ENCODE measurements at regions not wholly inside any gene's neighbourhood (a gene's known extent, or its start where the extent isn't known, plus 50 kb on each side); places are given as distances from the start of the nearest gene placed in this dataset.

GRCh38 chr14:98103705-98104104 is 1168.3 kb downstream of the BCL11B start:
- TF ChIP-seq CTCF (IDR thresholded peaks at IDR 0.05; ENCODE audit: insufficient read depth, low read length), result no peak
- TF ChIP-seq SPI1 (IDR thresholded peaks at IDR 0.05; ENCODE audit: borderline replicate concordance, low read depth), result no peak
- TF ChIP-seq GABPA (IDR thresholded peaks at IDR 0.05; ENCODE audit: low read depth), result no peak

GRCh38 chr14:98109326-98109725 is 1162.7 kb downstream of the BCL11B start:
- no peak for DNase-seq (ENCODE audit: low read depth in 1 of 2, low spot score in 1 of 2)
- no peak overlapping the region for H3K4me3 ChIP-seq (replicated peaks; ENCODE audit: insufficient read depth, low read length)
- H3K27me3 ChIP-seq (ENCODE audit: insufficient read depth, poor library complexity, severe bottlenecking), result no peaks in the 10 kb centered on the region
- no peak for TF ChIP-seq POLR2AphosphoS5 (IDR thresholded peaks at IDR 0.05; ENCODE audit: low read depth)
- TF ChIP-seq SPI1 (IDR thresholded peaks at IDR 0.05; ENCODE audit: borderline replicate concordance, low read depth), result no peak
- TF ChIP-seq CTCF (IDR thresholded peaks at IDR 0.05; ENCODE audit: insufficient read depth, low read length), result no peak
- no peak for TF ChIP-seq REST (IDR thresholded peaks at IDR 0.05; ENCODE audit: insufficient replicate concordance, low read depth)
- no peak for TF ChIP-seq GABPA (IDR thresholded peaks at IDR 0.05; ENCODE audit: low read depth)
- H3K27ac ChIP-seq (replicated peaks), result no peak overlapping the region

More at GRCh38 chr14:98103705-98104104, 1168.3 kb downstream of the BCL11B start:
- no peak overlapping the region for H3K27ac ChIP-seq (replicated peaks)
- H3K27me3 ChIP-seq (ENCODE audit: insufficient read depth, poor library complexity, severe bottlenecking), result no peaks in the 10 kb centered on the region
- H3K4me3 ChIP-seq (replicated peaks; ENCODE audit: insufficient read depth, low read length), result no peak overlapping the region
- no peak for DNase-seq (ENCODE audit: low read depth in 1 of 2, low spot score in 1 of 2)

GRCh38 chr14:98112194-98112780 is 1159.7 kb downstream of the BCL11B start:
- TF ChIP-seq SPI1 (IDR thresholded peaks at IDR 0.05; ENCODE audit: borderline replicate concordance, low read depth), result no peak
- TF ChIP-seq GABPA (IDR thresholded peaks at IDR 0.05; ENCODE audit: low read depth), result no peak
- TF ChIP-seq REST (IDR thresholded peaks at IDR 0.05; ENCODE audit: insufficient replicate concordance, low read depth), result peak; percentile 61
- no peak for TF ChIP-seq CTCF (IDR thresholded peaks at IDR 0.05; ENCODE audit: insufficient read depth, low read length)
- no peak for TF ChIP-seq POLR2AphosphoS5 (IDR thresholded peaks at IDR 0.05; ENCODE audit: low read depth)
- DNase-seq (ENCODE audit: low read depth in 1 of 2, low spot score in 1 of 2), result no peak
- no peak overlapping the region for H3K27ac ChIP-seq (replicated peaks)
- H3K4me3 ChIP-seq (replicated peaks; ENCODE audit: insufficient read depth, low read length), result no peak overlapping the region
- H3K27me3 ChIP-seq (ENCODE audit: insufficient read depth, poor library complexity, severe bottlenecking), result no peaks in the 10 kb centered on the region
